ENCODE measurements at regions not wholly inside any gene's neighbourhood (a gene's known extent, or its start where the extent isn't known, plus 50 kb on each side); places are given as distances from the start of the nearest gene placed in this dataset.

DNA sequence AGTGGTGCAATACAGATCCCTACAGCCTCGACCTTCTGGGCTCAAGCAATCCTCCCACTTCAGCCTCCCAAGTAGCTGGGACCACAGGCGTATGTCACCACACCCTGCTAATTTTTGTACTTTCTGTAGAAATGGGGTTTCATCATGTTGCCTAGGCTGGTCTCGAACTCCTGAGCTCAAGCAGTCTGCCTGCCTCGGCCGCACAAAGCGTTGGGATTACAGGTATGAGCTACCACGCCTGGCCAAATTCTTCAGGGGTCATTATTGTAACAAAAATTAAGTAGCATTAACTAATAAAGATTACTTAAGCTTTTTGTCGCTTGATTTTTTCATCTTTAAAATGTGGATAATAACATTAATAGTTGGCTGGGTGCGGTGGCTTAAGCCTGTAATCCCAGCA lies 195.3 kb upstream of the IER5L start:
- no peak overlapping the region for H3K27ac ChIP-seq (ENCODE audit: low read length)
- no peak overlapping the region for H3K4me2 ChIP-seq (ENCODE audit: low read length)
- CTCF ChIA-PET: no interaction called here
- H3K79me2 ChIP-seq (ENCODE audit: low read length): no peaks in the 10 kb centered on the region
- no peak overlapping the region for H3K4me3 ChIP-seq (ENCODE audit: low read length)
- no peaks in the 10 kb centered on the region for H4K20me1 ChIP-seq (ENCODE audit: low read length)
- no peaks in the 10 kb centered on the region for H3K4me1 ChIP-seq (ENCODE audit: insufficient read depth, low read length)
- no peaks in the 10 kb centered on the region for H3F3A ChIP-seq (ENCODE audit: low read length, unreplicated experiment)
- no TSS peak for BruUV-seq (replicated peaks)
- H2AFZ ChIP-seq (ENCODE audit: low read length): no peak overlapping the region
- no peaks in the 10 kb centered on the region for H3K27me3 ChIP-seq (ENCODE audit: low read length)
- no peak for DNase-seq
- TF ChIP-seq EZH2 (IDR thresholded peaks at IDR 0.05; ENCODE audit: low read length, unreplicated experiment): no peak
- TF ChIP-seq EZH2phosphoT487 (IDR thresholded peaks at IDR 0.05; ENCODE audit: borderline replicate concordance, low read length): no peak
- TF ChIP-seq, protein P1, sequence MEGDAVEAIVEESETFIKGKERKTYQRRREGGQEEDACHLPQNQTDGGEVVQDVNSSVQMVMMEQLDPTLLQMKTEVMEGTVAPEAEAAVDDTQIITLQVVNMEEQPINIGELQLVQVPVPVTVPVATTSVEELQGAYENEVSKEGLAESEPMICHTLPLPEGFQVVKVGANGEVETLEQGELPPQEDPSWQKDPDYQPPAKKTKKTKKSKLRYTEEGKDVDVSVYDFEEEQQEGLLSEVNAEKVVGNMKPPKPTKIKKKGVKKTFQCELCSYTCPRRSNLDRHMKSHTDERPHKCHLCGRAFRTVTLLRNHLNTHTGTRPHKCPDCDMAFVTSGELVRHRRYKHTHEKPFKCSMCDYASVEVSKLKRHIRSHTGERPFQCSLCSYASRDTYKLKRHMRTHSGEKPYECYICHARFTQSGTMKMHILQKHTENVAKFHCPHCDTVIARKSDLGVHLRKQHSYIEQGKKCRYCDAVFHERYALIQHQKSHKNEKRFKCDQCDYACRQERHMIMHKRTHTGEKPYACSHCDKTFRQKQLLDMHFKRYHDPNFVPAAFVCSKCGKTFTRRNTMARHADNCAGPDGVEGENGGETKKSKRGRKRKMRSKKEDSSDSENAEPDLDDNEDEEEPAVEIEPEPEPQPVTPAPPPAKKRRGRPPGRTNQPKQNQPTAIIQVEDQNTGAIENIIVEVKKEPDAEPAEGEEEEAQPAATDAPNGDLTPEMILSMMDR (conservative IDR thresholded peaks at IDR 0.05; ENCODE audit: low read depth, low read length): no peak
- H3K9me2 ChIP-seq (replicated peaks; ENCODE audit: low read length): no peaks in the 10 kb centered on the region
- H3K9me3 ChIP-seq (ENCODE audit: low read length): no peaks in the 10 kb centered on the region
- ATAC-seq: no peak
- H3K9ac ChIP-seq (ENCODE audit: low read length): no peak overlapping the region
- POLR2A ChIA-PET (ENCODE audit: unreplicated experiment): no interaction called here
- intact Hi-C loops (cut with micrococcal nuclease): no loop called here
- no peaks in the 10 kb centered on the region for H3K36me3 ChIP-seq (ENCODE audit: low read depth, low read length)

DNA sequence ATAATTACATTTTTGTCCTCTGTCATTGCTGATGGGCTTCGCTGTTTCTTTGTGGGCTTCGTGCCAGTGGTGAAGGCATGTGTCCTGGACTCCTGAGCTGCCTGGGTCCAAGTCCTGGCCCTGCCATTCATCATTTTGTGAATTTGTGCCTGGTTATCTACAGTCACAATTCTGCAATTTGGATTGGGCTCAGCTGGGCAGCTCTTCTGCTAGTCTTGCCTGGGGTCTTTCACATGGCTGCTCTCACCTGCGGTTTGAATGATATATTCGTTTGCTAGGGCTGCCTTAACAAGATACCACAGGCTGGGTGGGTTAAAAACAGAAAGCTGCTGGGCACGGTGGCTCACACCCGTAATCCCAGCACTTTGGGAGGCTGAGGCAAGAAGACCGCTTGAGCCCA lies 192.7 kb upstream of the IER5L start:
- Histone ChIP-seq H3F3A (ENCODE audit: low read length, unreplicated experiment) (no peaks in the 10 kb centered on the region), H3K9me3 (ENCODE audit: low read length) (no peaks in the 10 kb centered on the region), H2AFZ (ENCODE audit: low read length) (no peak overlapping the region), H3K36me3 (ENCODE audit: low read depth, low read length) (no peaks in the 10 kb centered on the region), H3K9me2 (replicated peaks; ENCODE audit: low read length) (no peaks in the 10 kb centered on the region), H3K79me2 (ENCODE audit: low read length) (no peaks in the 10 kb centered on the region), H3K4me1 (ENCODE audit: insufficient read depth, low read length) (no peaks in the 10 kb centered on the region), H3K4me2 (ENCODE audit: low read length) (no peak overlapping the region), H3K27ac (ENCODE audit: low read length) (no peak overlapping the region), H3K4me3 (ENCODE audit: low read length) (no peak overlapping the region), H3K27me3 (ENCODE audit: low read length) (no peaks in the 10 kb centered on the region), H3K9ac (ENCODE audit: low read length) (no peak overlapping the region), H4K20me1 (ENCODE audit: low read length) (no peaks in the 10 kb centered on the region)
- BruUV-seq (replicated peaks): no TSS peak
- no peak for TF ChIP-seq EZH2 (IDR thresholded peaks at IDR 0.05; ENCODE audit: low read length, unreplicated experiment)
- TF ChIP-seq, protein P1 (conservative IDR thresholded peaks at IDR 0.05; ENCODE audit: low read depth, low read length): no peak
- no peak for TF ChIP-seq EZH2phosphoT487 (IDR thresholded peaks at IDR 0.05; ENCODE audit: borderline replicate concordance, low read length)
- no peak for ATAC-seq
- DNase-seq: no peak
- POLR2A ChIA-PET (ENCODE audit: unreplicated experiment): no interaction called here
- intact Hi-C loops (cut with micrococcal nuclease): no loop called here
- CTCF ChIA-PET: no interaction called here

GRCh38 chr9:129368444-129368978 lies 190.4 kb upstream of the IER5L start:
- no TSS peak for BruUV-seq (replicated peaks)
- no peaks in the 10 kb centered on the region for H3K9me2 ChIP-seq (replicated peaks; ENCODE audit: low read length)
- POLR2A ChIA-PET (ENCODE audit: unreplicated experiment): no interaction called here
- no peak overlapping the region for H3K9ac ChIP-seq (ENCODE audit: low read length)
- ATAC-seq: no peak
- no peaks in the 10 kb centered on the region for H3F3A ChIP-seq (ENCODE audit: low read length, unreplicated experiment)
- no peak overlapping the region for H3K4me2 ChIP-seq (ENCODE audit: low read length)
- H3K9me3 ChIP-seq (ENCODE audit: low read length): no peaks in the 10 kb centered on the region
- H3K4me3 ChIP-seq (ENCODE audit: low read length): no peak overlapping the region
- no peaks in the 10 kb centered on the region for H4K20me1 ChIP-seq (ENCODE audit: low read length)
- H3K79me2 ChIP-seq (ENCODE audit: low read length): no peaks in the 10 kb centered on the region
- no peak for DNase-seq
- H2AFZ ChIP-seq (ENCODE audit: low read length): no peak overlapping the region
- H3K36me3 ChIP-seq (ENCODE audit: low read depth, low read length): no peaks in the 10 kb centered on the region
- H3K4me1 ChIP-seq (ENCODE audit: insufficient read depth, low read length): no peaks in the 10 kb centered on the region
- TF ChIP-seq, protein P1 (conservative IDR thresholded peaks at IDR 0.05; ENCODE audit: low read depth, low read length): no peak
- TF ChIP-seq EZH2phosphoT487 (IDR thresholded peaks at IDR 0.05; ENCODE audit: borderline replicate concordance, low read length) (no peak), EZH2 (IDR thresholded peaks at IDR 0.05; ENCODE audit: low read length, unreplicated experiment) (no peak)
- intact Hi-C loops (cut with micrococcal nuclease): no loop called here
- CTCF ChIA-PET: no interaction called here
- no peaks in the 10 kb centered on the region for H3K27me3 ChIP-seq (ENCODE audit: low read length)
- no peak overlapping the region for H3K27ac ChIP-seq (ENCODE audit: low read length)

Measured in PC-3 (cell line).